HG03565 (cell line): ENCODE measurements at regions not wholly inside any gene's neighbourhood (a gene's known extent, or its start where the extent isn't known, plus 50 kb on each side); places are given as distances from the start of the nearest gene placed in this dataset.
A peak's percentile ranks its signal among the peaks of the same experiment; 100 is the strongest.
"Not testable (repeated sequence)": the region's sequence is repeated elsewhere in the genome, so short reads cannot be mapped to it uniquely, and the experiment has no call there.

Experiments
- ATAC-seq: cut with Tn5 transposase; IDR thresholded peaks from one replicate; pipeline ENCODE4 v1.9.1; 2021; ENCODE audit warnings: mild to moderate bottlenecking, moderate library complexity; ENCODE audit not compliant: unreplicated experiment

GRCh38 chr1:192905049-192905448 lies 96.2 kb downstream of the RGS2 start:
- no peak for ATAC-seq

- ATAC-seq: no peak
Measured at GRCh38 chr1:192906334-192906733, 97.5 kb downstream of the RGS2 start.

GRCh38 chr1:192907545-192908243 lies 98.9 kb downstream of the RGS2 start:
- peak; percentile 58 for ATAC-seq

- ATAC-seq: not testable (repeated sequence)
Measured at GRCh38 chr1:192911896-192912656, 103.2 kb downstream of the RGS2 start.

- no peak for ATAC-seq
Measured at GRCh38 chr1:192913683-192914082, 104.8 kb downstream of the RGS2 start.

- ATAC-seq: no peak
Measured at GRCh38 chr1:192914092-192914491, 105.3 kb downstream of the RGS2 start.

- ATAC-seq: no peak
Measured at GRCh38 chr1:192914696-192915095, 105.9 kb downstream of the RGS2 start.

GRCh38 chr1:192916021-192916420 lies 107.2 kb downstream of the RGS2 start:
- ATAC-seq: no peak

- ATAC-seq: no peak
Measured at GRCh38 chr1:192918259-192918658, 109.4 kb downstream of the RGS2 start.

GRCh38 chr1:192920412-192920811 lies 111.6 kb downstream of the RGS2 start:
- no peak for ATAC-seq

GRCh38 chr1:192925609-192926008 lies 116.8 kb downstream of the RGS2 start:
- ATAC-seq: no peak

GRCh38 chr1:192926736-192927135 lies 117.9 kb downstream of the RGS2 start:
- no peak for ATAC-seq

- ATAC-seq: no peak
Measured at GRCh38 chr1:192927496-192927895, 118.7 kb downstream of the RGS2 start.

- no peak for ATAC-seq
Measured at GRCh38 chr1:192929597-192929996, 120.8 kb downstream of the RGS2 start.

- no peak for ATAC-seq
Measured at GRCh38 chr1:192933744-192934143, 124.9 kb downstream of the RGS2 start.

- peak; percentile 67 for ATAC-seq
Measured at GRCh38 chr1:192936313-192937018, 122.7 kb downstream of the UCHL5 start.

- ATAC-seq: no peak
Measured at GRCh38 chr1:192937128-192937527, 122.0 kb downstream of the UCHL5 start.

- ATAC-seq: no peak
Measured at GRCh38 chr1:192939440-192939839, 119.7 kb downstream of the UCHL5 start.

GRCh38 chr1:192940658-192941057 lies 118.5 kb downstream of the UCHL5 start:
- no peak for ATAC-seq

GRCh38 chr1:192941722-192942411 lies 117.3 kb downstream of the UCHL5 start:
- ATAC-seq: peak; percentile 71

- ATAC-seq: no peak
Measured at GRCh38 chr1:192943108-192943507, 116.1 kb downstream of the UCHL5 start.
